ENCODE measurements at regions not wholly inside any gene's neighbourhood (a gene's known extent, or its start where the extent isn't known, plus 50 kb on each side); places are given as distances from the start of the nearest gene placed in this dataset.
A peak's percentile ranks its signal among the peaks of the same experiment; 100 is the strongest.

DNA sequence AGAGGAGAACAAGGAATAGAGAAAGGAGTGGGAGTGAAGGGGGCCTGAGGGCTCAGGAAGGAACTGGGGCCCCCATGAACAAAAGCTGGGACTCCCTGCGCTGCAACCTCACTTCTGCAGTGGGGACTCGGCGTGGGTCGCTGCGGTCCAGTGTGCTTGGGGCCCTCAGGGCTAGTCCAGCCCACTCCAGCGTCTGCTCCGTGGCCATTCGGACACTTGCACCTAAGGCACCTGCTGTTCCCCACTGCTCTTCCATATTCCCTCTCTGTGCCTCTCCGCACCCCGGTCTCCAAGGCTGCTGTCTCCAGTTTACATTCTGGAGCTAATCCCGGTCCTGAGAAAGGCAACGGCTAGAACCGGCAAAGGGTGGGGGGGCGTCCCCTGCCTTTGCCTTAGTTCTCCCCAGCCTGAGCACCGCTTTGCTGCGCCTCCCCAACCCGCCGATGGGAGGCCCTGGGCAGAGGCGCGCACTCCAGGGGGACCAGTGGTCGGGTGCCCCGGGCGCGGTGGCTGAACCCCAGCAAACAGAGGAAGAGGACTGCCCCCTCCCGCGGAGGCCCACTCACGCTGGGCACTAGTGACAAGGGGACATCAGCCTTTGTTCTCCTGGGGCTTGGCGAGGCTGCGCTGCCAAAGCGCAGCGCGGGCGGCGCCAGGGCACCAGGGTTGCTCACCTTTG, 327.7 kb upstream of the F9 start (continued):
- TF ChIP-seq, protein P1, sequence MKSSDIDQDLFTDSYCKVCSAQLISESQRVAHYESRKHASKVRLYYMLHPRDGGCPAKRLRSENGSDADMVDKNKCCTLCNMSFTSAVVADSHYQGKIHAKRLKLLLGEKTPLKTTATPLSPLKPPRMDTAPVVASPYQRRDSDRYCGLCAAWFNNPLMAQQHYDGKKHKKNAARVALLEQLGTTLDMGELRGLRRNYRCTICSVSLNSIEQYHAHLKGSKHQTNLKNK (CRISPR knock-in tag; IDR thresholded peaks at IDR 0.05) = no peak
- TF ChIP-seq ZNF317 (CRISPR knock-in tag; IDR thresholded peaks at IDR 0.05; ENCODE audit: borderline replicate concordance, low read depth) (no peak), CREM (CRISPR knock-in tag; IDR thresholded peaks at IDR 0.05) (no peak), ZNF121 (CRISPR knock-in tag; IDR thresholded peaks at IDR 0.05) (no peak)

DNA sequence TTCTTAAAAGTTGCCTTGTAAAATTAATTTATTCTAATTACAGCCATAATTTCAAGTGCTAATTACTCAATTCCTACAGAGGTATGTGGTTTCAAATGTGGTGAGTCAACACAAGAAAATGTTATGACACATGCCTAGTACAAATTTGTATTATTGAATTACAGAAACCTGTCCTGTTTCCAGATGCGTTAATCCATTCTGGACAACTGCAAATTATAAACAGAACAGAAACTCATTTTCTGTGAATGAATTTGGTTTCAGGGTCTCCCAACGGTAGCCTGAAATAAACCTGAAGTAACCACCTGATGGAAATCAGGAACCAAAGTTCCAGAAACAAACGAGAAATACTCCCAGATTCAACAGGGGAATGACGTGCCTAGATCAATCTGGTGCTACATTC, 328.6 kb upstream of the F9 start:
- Mint-ChIP-seq H3K4me3 (peak overlapping the region; percentile 74), H3K9me3 (no peaks in the 10 kb centered on the region), H3K27me3 (ENCODE audit: low read depth) (peaks cover 89% of the 10 kb centered on the region), H3K27ac (no peak overlapping the region), H3K36me3 (no peaks in the 10 kb centered on the region), H3K4me1 (peaks cover 13% of the 10 kb centered on the region)
- ATAC-seq (no peak), DNase-seq (ENCODE audit: low spot score) (no peak)
- TF ChIP-seq SMAD3 (CRISPR knock-in tag; IDR thresholded peaks at IDR 0.05; ENCODE audit: borderline replicate concordance) (no peak), KAT7 (CRISPR knock-in tag; IDR thresholded peaks at IDR 0.05; ENCODE audit: borderline replicate concordance) (no peak), GRHL2 (CRISPR knock-in tag; IDR thresholded peaks at IDR 0.05; ENCODE audit: insufficient replicate concordance, severe bottlenecking) (no peak), ZNF671 (CRISPR knock-in tag; IDR thresholded peaks at IDR 0.05) (no peak), ZNF416 (CRISPR knock-in tag; IDR thresholded peaks at IDR 0.05) (no peak), NR3C1 (CRISPR knock-in tag; conservative IDR thresholded peaks at IDR 0.05; ENCODE audit: low read depth) (no peak), MXD4 (CRISPR knock-in tag; IDR thresholded peaks at IDR 0.05; ENCODE audit: borderline replicate concordance) (no peak), EMX1 (CRISPR knock-in tag; IDR thresholded peaks at IDR 0.05) (no peak), NFE2L1 (CRISPR knock-in tag; IDR thresholded peaks at IDR 0.05) (no peak), ZNF138 (CRISPR knock-in tag; conservative IDR thresholded peaks at IDR 0.05) (no peak), SMAD4 (CRISPR knock-in tag; IDR thresholded peaks at IDR 0.05) (no peak), ESRRA (CRISPR knock-in tag; IDR thresholded peaks at IDR 0.05; ENCODE audit: borderline replicate concordance) (no peak), RELA (CRISPR knock-in tag; IDR thresholded peaks at IDR 0.05; ENCODE audit: borderline replicate concordance) (no peak), ATF1 (CRISPR knock-in tag; IDR thresholded peaks at IDR 0.05) (no peak)
- TF ChIP-seq, protein P2, sequence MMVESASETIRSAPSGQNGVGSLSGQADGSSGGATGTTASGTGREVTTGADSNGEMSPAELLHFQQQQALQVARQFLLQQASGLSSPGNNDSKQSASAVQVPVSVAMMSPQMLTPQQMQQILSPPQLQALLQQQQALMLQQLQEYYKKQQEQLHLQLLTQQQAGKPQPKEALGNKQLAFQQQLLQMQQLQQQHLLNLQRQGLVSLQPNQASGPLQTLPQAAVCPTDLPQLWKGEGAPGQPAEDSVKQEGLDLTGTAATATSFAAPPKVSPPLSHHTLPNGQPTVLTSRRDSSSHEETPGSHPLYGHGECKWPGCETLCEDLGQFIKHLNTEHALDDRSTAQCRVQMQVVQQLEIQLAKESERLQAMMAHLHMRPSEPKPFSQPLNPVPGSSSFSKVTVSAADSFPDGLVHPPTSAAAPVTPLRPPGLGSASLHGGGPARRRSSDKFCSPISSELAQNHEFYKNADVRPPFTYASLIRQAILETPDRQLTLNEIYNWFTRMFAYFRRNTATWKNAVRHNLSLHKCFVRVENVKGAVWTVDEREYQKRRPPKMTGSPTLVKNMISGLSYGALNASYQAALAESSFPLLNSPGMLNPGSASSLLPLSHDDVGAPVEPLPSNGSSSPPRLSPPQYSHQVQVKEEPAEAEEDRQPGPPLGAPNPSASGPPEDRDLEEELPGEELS (CRISPR knock-in tag; IDR thresholded peaks at IDR 0.05) = no peak
- TF ChIP-seq, protein P3, sequence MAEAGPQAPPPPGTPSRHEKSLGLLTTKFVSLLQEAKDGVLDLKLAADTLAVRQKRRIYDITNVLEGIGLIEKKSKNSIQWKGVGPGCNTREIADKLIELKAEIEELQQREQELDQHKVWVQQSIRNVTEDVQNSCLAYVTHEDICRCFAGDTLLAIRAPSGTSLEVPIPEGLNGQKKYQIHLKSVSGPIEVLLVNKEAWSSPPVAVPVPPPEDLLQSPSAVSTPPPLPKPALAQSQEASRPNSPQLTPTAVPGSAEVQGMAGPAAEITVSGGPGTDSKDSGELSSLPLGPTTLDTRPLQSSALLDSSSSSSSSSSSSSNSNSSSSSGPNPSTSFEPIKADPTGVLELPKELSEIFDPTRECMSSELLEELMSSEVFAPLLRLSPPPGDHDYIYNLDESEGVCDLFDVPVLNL (CRISPR knock-in tag; IDR thresholded peaks at IDR 0.05; ENCODE audit: borderline replicate concordance, low read depth) = no peak
- TF ChIP-seq, protein P4, sequence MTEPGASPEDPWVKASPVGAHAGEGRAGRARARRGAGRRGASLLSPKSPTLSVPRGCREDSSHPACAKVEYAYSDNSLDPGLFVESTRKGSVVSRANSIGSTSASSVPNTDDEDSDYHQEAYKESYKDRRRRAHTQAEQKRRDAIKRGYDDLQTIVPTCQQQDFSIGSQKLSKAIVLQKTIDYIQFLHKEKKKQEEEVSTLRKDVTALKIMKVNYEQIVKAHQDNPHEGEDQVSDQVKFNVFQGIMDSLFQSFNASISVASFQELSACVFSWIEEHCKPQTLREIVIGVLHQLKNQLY (CRISPR knock-in tag; IDR thresholded peaks at IDR 0.05) = no peak
- TF ChIP-seq, protein P5, sequence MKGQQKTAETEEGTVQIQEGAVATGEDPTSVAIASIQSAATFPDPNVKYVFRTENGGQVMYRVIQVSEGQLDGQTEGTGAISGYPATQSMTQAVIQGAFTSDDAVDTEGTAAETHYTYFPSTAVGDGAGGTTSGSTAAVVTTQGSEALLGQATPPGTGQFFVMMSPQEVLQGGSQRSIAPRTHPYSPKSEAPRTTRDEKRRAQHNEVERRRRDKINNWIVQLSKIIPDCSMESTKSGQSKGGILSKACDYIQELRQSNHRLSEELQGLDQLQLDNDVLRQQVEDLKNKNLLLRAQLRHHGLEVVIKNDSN (CRISPR knock-in tag; IDR thresholded peaks at IDR 0.05) = no peak
- TF ChIP-seq, protein P6, sequence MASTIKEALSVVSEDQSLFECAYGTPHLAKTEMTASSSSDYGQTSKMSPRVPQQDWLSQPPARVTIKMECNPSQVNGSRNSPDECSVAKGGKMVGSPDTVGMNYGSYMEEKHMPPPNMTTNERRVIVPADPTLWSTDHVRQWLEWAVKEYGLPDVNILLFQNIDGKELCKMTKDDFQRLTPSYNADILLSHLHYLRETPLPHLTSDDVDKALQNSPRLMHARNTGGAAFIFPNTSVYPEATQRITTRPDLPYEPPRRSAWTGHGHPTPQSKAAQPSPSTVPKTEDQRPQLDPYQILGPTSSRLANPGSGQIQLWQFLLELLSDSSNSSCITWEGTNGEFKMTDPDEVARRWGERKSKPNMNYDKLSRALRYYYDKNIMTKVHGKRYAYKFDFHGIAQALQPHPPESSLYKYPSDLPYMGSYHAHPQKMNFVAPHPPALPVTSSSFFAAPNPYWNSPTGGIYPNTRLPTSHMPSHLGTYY (CRISPR knock-in tag; IDR thresholded peaks at IDR 0.05) = no peak
- TF ChIP-seq, protein P7, sequence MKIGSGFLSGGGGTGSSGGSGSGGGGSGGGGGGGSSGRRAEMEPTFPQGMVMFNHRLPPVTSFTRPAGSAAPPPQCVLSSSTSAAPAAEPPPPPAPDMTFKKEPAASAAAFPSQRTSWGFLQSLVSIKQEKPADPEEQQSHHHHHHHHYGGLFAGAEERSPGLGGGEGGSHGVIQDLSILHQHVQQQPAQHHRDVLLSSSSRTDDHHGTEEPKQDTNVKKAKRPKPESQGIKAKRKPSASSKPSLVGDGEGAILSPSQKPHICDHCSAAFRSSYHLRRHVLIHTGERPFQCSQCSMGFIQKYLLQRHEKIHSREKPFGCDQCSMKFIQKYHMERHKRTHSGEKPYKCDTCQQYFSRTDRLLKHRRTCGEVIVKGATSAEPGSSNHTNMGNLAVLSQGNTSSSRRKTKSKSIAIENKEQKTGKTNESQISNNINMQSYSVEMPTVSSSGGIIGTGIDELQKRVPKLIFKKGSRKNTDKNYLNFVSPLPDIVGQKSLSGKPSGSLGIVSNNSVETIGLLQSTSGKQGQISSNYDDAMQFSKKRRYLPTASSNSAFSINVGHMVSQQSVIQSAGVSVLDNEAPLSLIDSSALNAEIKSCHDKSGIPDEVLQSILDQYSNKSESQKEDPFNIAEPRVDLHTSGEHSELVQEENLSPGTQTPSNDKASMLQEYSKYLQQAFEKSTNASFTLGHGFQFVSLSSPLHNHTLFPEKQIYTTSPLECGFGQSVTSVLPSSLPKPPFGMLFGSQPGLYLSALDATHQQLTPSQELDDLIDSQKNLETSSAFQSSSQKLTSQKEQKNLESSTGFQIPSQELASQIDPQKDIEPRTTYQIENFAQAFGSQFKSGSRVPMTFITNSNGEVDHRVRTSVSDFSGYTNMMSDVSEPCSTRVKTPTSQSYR (CRISPR knock-in tag; IDR thresholded peaks at IDR 0.05) = no peak
- ChIA-PET CTCF (no interaction called here), POLR2A (interaction anchor here (0.6 kb wide), 1 partner anchor 18 kb away, joined by 3 read pairs; no protein-coding TSS in a partner anchor)

Measured in WTC11 (cell line).